ENCODE measurements at regions not wholly inside any gene's neighbourhood (a gene's known extent, or its start where the extent isn't known, plus 50 kb on each side); places are given as distances from the start of the nearest gene placed in this dataset.
"Not testable (repeated sequence)": the region's sequence is repeated elsewhere in the genome, so short reads cannot be mapped to it uniquely, and the experiment has no call there.

DNA sequence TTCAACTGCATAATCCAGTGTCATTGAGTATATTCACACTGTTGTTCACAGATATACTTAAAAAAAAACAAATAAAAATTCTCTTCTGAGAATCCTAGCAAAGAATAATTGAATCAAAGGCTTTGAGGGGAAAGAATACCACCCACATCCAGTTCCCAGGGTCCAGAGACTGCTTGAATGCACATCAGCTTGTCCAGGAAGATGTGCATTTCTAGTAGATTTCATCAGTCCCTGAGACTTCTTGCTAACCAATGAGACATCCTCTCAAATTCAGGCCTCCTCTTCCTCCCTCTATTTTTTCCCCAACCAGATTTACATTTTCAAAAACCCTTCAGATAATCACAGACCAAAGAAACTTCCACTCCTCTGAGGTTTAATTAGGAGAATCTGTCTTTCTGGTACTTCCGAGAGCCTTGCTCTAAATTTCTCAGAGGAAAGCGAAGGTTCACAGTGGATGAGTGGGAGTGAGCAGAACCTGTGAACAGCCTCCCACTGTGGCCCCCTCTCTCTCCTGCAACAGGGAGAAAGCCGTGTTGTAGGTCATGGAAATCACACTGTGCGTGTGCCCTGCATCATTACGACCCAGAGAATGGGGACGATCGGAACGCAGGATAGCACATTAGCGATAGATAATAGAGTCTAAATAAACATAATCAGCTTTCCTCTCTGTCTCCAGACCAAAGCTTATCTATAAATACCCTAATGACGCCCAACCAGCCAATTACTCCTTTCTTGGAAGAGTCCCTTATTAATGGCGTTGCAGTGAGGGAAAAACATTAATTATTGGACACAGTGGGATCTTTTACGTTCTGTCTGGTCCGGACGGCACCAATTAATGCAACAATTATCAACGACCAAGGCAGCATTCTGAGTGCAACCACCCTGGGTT, 212.5 kb downstream of the EMX2 start:
- no peak for DNase-seq

DNA sequence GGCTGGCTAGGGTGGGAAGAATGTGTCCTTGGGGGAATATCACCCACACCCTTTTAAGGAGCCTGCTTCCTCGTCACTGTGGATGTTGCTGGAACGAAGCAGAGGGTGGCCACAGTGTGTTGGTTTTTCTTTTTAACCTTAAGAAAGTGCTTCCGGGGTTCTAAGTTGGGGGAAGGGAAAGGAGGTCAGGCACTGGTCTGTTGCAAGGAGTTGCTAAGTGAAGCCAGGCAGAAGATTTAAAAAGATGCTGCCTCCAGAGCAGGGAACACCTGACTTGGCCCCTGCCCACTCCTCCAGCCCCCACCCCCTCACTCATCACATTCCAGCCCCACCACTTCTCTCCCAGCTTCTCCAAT, 213.1 kb downstream of the EMX2 start:
- no peak for DNase-seq

DNA sequence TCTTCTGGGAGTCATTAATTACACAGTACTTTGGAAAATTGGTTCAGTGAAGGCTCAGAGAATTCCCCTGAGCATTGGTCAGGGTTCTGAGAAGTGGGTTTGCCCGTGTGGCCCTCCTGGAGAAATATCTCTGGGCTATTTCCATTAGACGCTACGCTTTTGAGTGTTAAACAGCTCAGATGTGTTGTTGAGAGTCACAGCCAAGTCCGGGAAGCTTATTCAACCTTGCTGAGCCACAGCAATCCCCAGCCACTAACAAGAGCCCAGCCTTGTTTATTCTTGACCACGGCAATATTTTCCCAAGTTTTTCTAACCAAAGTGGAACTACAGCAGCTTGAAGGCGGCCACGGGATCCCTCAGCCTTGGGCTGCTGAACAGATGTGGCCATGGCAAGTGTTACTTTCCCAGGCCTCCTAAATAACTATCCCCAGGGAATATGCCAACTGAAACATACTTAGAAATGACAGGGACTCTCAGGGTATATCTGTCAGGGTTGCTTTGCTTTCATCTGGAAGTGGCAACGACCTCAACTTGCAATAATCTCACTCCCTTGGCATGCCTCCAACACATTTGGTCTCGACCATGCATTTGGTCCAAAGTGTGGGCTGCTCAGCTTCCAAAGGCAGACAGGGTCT, 214.7 kb downstream of the EMX2 start:
- DNase-seq: no peak

DNA sequence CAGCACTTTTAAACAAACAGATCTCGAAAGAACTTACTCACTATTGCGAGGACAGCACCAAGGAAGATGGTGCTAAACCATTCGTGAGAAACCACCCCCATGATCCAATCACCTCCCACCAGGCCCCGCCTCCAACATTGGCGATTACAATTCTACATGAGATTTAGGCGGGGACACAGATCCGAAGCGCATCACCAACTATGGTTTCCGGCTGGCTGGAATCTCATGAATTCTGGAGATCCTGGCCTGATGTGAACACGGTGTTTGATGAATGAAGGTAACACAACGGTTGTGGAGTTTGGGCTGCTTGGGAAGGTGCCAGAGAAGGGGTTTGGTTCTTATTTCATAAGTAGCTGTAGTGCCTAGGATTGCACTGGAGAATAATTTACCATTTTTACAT, 216.7 kb downstream of the EMX2 start:
- DNase-seq: no peak

DNA sequence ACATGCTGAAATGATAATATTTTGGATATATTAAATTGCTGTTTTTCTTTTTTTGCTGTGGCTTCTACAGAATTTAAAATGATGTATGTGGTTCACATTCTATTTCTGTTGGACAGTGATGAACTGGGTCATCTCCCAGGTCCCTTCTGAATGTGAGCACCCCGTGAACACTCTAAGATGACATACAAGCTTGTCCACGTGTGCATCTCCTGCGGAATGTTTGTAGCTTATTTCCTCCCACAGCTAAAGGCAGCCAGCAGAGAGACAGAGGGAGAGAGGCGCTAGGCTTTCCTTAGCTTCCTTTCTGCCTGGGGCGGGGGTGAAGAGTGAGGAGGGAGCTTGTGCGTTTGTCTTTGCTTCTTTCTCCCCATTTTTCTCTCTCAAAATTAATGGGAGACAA, 219.1 kb downstream of the EMX2 start:
- no peak for DNase-seq

DNA sequence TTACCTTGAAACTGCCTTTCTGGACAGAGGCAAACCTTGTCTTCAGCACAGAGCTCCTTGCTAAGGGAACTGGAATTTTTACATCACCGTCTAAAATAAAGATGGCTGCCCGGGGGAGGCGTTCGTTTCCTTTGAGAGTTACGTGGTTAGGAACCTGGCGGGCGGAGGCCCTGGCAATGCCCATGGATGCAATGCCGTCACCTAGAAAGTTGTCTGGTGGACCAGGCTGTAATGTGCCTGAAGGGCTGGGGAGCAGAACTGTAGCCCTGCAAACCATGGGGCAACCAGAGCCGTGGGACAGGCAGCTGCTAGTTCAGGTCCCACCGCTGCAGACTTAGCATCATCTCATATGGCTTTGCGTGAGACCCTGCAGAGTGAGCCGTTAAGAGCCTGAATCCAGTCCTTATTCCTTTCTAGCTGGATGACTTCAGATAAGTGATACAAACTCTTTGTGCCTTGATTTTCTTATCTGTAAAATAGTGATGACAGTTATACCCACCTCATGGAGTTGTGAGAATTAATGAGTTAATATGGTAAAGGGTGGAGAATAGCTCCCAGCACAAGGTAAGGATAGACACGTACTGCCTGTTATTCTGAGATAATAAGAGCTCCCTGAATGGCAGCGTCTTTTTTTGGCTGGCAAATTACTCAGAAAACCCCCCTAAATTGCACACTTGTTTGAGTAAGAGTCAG, 219.7 kb downstream of the EMX2 start:
- DNase-seq: no peak

DNA sequence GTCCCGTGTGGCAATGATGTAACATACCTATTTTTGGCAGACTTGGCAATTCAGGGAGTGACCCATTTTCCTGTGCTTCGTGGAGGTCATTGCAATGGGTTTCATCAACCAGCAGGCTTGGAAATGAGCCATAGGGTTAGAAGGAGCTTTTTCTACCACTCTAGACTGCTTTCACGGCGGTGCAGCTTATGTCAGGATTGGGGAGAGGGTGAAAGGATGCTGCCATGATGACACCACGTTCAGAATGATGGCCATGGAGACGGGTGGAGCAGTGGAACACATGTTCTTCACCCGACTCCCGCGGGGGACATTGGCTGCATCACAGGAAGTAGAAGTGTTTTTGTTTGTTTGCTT, 220.2 kb downstream of the EMX2 start:
- peak; percentile 41 for DNase-seq

DNA sequence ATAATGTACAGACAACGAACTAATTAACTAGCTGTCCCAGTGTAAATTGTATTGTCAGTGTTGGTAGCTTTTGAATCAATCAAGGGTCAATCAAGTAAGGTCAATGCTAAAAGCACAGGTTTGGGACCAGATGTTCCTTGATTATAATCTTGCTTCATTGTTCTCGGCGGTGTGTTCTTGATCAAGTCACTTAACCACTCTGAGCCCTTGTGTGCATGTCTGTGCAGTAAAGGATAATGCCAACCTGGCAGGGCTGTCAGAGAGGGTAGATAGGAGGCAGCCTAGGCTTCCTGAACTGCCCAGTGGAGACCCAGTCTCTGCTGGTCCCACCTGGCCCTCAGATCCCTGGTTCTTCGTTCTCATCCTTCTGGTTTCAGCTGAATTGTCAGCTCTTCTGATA, 221.0 kb downstream of the EMX2 start:
- DNase-seq: no peak

DNA sequence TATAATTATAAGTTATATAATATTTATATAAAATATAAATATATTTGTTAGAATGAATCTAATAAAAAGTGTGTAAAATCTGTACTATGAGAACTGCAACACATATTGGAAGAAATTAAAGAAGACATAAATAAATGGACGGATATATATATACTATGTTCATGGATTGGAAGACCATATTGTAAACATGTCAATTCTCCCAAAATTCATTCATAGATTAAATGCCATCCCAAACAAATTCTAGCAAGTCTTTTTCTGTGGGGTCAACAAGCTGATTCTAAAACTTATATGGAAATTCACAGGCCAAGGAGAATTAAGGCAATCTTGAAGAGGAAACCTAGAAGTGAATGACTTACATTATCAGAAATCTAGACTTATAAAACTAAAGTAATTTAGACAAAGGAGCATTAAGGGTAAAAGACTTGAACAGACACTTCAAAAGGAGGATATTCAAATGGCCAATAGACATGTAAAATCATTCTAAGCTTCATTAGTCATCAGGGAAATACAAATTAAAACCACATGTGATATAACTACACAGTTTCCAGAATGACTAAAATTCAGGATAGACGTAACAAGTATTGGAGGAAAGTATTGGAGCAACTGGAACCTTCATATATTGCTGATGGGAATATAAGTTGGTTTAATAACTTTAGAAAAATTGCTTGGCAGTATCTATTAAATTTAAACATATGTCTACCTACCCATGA, 225.9 kb downstream of the EMX2 start:
- DNase-seq: no peak

DNA sequence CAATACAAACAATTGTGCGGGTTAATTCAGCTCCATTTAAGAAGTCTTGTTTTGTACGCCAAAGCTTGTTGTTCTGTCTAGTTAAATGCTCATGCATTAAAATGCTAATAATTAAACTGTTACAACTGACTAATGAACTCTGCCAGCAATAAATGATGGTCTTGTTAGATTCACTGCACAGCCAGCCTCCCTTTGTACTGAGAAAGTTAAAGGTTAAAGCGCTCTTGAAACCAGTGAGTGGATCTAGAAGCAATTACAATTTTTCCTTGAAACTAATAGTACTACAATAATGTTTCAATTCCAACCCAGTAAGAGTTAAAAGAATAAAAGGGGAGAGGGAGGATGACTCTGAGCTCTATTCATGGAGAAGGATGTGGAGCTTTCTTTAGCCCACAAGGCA, 233.0 kb downstream of the EMX2 start:
- no peak for DNase-seq

DNA sequence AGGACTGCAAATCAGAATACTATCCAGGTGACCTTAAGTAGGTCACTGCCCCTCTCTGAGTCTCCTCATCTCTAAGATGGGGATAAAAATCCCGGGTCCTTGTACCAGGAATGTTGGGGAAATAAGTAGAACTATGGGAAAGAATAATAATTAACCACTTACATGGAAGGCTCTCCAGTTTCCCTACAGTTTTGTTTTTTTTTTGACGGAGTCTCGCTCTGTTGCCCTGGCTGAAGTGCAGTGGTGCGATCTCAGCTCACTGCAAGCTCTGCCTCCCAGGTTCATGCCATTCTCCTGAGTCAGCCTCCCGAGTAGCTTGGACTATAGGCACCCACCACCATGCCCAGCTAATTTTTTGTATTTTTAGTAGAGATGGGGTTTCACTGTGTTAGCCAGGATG, 234.7 kb downstream of the EMX2 start:
- not testable (repeated sequence) for DNase-seq

DNA sequence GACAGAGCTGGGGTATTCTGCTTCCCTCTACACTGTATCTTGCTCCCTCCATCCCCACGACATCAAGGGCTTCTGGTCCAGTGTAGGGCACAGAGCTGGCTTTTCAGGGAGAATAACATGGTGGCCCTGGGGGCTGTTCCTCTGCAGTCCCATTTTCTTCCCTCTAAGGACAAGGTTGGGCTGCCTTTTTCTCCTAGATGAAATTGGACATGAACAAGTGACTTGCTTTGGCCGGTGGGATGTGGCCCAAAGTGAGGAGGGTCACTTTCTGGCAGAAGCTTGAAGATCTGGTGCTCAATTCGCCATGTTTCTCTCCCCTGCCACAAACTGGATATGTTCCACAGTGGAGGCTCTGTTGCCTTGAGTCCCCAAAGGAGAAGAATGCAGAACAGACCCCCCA, 235.7 kb downstream of the EMX2 start:
- DNase-seq: no peak

DNA sequence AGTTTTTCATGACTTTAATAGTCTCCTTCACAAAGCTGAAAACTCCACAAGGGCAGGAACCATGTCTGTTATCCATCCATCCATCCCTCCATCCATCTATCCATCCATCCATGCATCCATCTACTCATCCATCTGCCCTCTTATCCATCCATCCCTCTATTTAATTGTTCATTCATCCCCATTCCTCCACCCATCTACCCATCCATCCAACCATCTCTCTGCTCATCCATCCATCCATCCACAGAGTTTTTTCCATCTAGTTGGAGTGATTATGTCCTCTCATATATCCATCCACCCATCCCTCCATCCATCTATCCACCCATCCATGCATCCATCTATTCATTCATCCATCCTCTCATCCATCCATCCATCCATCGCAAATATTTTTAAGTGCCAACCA, 237.9 kb downstream of the EMX2 start:
- DNase-seq: no peak

DNA sequence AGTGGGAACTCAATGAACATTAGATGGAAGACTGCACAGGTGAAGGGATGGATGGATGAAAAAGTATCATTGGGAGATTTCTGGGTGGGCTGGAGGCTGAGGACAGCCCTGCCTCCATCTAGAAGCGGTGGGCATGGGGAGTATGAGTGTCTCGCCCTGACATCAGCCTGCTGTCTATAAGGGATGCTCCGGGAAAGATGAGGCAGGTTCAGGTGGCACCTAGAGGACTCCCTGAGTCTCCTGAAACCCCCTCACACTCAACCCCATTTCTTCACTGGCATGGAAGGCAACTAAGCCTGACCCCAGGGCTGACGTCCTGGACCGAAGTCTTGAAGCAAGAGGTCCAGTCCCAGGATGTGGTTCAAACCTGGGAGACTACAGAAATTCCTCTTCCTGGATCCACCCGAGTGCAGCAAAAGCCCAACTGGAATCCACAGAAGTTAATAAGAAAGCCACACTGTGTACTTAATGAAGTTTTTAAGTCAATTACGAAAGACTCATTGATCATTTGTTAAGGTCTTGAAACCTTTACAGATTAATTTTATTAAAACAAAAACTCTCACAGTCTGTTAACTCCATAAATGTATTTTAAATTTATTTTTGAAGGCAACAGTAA, 238.8 kb downstream of the EMX2 start:
- DNase-seq: no peak

DNA sequence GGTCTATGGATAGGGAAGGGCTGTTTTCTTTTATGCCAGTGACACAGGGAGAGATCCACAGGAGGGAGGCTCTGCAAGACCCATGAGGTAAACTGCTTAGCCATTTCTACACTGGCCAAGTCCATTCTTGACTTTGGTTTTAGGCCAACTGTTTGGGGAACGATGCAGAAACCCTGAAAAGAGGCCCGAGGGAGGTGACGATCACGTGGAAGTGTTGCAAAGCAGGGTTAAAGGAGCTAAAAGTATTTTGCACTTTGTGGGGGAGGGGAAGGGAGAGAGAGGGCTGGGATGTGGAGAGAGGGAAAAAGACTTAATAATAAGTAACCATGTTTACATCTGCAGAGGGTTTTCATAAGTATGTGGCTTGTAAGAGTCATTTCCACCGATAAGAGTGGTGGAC, 239.7 kb downstream of the EMX2 start:
- no peak for DNase-seq

DNA sequence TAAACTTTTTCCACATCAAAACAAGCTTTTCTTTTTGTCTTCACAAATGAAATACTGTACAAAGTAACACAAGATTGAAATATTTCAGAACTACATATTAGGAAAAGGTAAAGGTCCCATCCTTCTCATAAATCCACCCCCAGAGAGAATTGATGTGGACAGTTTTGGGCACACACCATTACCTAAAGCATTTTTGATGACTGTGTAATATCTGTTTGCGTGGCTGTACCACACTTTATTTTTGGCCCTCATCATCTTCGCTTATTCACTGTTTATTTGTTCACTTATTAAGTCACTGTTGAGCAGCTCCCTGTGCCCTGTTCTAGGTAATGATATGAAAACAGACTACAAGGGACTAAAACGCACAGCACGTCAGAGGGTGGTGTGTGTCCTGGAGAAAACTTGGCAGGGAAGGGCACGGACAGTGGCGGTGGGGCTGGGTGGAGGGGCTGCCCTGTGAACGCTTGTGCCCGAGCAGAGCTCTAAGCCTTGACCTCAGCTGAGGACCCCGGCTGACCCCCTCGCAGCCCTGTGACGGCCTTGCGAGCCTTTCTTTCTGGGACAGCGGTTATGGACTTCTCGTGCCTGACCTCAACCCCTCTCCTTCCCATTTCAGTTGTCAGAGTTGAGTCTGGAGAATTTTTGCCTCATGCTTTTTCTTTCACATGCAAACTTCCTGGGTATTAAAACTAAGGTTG, 241.3 kb downstream of the EMX2 start:
- DNase-seq: no peak

DNA sequence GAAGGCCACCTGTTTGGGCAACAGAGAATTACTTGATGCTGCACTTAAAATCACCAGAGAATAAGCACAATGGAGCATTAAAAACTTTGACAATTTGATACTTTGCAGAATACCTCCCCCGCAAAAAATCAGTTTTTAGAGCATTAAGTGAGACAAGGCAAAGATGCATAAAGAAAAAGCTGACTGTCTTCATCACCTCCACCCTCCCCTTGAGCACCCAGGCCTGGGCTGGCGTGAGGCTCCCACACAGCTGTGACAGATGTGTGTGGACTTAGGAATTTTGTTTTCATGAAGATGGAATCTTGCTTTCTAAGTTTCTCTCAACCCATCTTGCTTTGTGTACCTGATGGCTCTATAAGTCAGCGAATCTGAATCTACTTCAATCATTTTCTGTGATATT, 242.2 kb downstream of the EMX2 start:
- DNase-seq: no peak

DNA sequence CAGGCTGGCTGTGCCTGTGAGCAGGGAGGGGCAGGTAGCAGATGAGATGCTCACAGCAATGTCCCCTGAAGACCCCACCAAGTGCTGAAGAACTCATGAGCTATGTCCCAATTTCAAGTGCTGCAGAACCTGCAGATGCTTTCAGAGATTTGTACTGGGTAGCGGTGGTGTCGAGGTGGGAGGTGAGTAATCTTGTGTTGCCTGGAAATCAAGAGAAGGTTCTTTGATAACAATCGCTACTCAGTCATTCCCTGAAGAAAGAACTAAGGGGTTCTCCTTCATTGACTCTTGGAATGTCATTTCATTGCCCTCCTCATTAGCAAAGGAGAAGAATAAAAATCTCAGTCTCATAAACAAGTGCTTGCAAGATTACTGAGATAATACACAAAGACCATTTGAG, 246.4 kb downstream of the EMX2 start:
- DNase-seq: no peak

DNA sequence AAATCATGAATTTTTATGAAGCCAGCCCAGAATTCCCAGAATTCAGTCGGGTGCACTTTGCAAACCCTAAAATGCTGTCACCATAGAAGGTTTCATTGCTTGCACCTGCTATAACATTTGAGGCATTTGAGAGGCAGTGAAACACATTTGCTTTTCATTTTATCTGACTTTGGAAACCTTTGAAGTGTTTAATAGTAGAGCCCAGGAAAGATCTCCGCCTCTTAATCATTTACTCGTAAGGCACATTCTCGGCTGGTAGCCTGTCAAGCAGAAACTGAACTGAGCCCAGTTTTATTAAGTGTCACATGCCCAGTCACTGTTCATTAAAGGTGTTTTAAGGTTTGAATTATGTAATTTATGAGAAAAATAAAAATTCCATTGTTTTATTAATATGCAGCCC, 247.6 kb downstream of the EMX2 start:
- DNase-seq: no peak

DNA sequence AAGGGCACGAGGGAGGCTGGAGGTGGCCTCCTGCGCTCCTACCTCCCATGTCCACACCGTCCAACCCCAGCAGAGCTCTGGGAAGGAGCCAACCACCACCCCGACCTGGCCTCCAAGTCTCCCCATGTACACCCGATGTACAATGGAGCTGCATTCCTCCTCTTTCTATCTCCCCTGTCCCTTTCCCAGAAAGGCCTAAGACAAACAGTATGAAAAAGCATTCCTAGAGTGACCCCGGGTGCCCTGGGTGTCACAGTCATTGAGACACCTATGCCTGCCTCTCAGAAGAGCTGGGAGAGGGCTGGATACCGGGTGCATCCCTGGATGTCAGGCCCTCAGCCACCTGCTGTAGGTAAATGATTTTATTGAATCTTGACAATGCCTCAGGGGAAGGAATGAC, 248.1 kb downstream of the EMX2 start:
- no peak for DNase-seq

DNA sequence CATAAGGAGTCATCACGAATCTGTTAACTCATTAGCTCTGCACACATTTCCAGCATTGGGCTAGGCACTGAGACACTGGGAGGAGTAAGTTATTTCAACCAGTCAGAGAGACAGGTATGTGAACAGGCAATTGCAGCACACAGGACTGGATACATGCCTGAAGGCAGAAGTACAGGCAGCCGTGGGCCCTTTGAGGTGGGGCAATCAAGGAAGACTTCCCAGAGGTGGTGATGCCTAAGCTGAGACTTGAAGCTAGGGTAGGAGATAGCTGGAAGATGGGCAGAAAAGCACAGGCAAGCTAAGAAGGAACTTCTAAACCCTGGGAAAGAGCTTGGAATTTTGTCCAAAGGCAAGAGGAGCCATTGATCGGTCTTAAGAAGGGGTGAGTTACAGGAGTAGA, 249.7 kb downstream of the EMX2 start:
- DNase-seq: no peak

DNA sequence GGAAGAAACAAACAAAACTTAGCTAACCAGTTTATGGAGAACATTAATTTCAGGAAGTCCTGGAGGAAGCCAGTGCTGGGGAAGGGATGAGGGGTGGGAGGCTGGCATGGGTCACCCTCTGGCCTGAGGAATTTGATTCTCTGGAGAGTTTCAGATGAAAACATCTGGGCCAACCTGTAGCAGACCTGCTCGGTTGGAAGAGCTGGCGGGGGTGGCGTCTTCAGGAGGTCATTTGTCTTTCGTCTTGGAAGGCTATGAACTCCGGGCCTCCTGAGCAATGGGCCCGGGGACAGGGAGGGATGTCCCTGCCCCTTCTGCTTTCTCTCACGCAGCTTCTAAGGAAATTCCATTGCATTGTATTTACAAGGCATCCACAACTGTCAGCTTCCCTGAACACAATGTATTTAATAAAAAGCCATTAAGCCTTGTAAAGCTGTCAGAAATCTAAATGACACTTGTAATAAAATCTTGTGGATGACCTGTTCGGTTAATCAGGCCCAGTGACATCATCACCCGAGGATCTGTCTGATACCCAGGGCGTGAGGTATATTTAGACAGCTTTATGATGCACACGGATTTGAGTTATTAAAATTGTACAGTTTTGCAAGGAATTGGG, 250.5 kb downstream of the RAB11FIP2 start:
- DNase-seq: no peak

Measured in GOT3 (cell line).